ENCODE measurements at regions not wholly inside any gene's neighbourhood (a gene's known extent, or its start where the extent isn't known, plus 50 kb on each side); places are given as distances from the start of the nearest gene placed in this dataset.

DNA sequence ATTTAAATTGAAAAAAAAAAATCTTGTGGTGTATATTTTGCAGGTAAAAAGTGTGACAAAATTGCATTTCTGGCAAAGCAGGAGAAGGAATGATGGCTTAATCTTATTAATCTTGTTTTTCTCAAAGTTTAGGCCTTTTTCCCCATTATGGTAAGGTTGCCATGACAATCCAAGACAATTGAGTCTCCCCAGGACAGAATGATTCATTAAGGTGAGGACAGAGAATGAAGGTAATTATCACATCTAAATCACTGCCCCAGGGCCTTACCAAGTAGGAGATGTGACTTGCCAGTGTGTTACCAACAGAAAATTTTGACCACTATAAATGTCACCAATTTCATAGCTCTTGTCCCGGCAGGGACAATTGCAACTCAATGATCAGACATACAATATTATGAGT is 439.2 kb downstream of the DNAH5 start:
- no peak for ATAC-seq
- DNase-seq: no peak
- Mint-ChIP-seq H3K27me3 (ENCODE audit: low read depth) (no peaks in the 10 kb centered on the region), H3K36me3 (ENCODE audit: low read depth) (no peaks in the 10 kb centered on the region), H3K9me3 (ENCODE audit: insufficient read depth) (peaks cover 12% of the 10 kb centered on the region), H3K4me3 (no peak overlapping the region), H3K27ac (no peak overlapping the region), H3K4me1 (ENCODE audit: low read depth) (no peaks in the 10 kb centered on the region)
- CTCF ChIA-PET: no interaction called here
- POLR2A ChIA-PET: no interaction called here

DNA sequence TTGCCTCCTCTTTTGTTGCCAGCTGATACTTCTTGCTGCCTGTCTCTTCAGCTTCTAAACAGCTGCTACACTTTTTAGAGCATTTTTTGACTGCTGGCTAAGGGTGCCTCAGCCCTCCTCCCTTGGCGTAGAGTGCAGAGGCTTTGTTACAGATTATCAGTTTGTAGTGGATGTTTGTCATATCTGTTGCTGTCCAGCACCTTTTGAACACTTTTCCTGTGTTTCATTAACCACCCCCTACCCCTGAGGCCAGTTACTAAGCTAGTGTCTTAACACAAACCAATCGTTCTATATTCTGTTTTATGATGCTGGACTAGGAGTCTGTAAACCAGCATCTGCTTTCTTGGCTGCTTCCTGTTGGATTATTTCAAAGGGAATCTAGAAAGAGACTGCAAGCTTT is 441.5 kb downstream of the DNAH5 start:
- ATAC-seq: no peak
- no peaks in the 10 kb centered on the region for H3K27me3 Mint-ChIP-seq (ENCODE audit: low read depth)
- H3K27ac Mint-ChIP-seq: no peak overlapping the region
- H3K4me1 Mint-ChIP-seq (ENCODE audit: low read depth): no peaks in the 10 kb centered on the region
- H3K9me3 Mint-ChIP-seq (ENCODE audit: insufficient read depth): peaks cover 9% of the 10 kb centered on the region
- POLR2A ChIA-PET: no interaction called here
- DNase-seq: no peak
- H3K4me3 Mint-ChIP-seq: no peak overlapping the region
- CTCF ChIA-PET: no interaction called here
- no peaks in the 10 kb centered on the region for H3K36me3 Mint-ChIP-seq (ENCODE audit: low read depth)

GRCh38 chr5:13501176-13501575 is 443.3 kb downstream of the DNAH5 start:
- Mint-ChIP-seq H3K9me3 (ENCODE audit: insufficient read depth) (peaks cover 6% of the 10 kb centered on the region), H3K36me3 (ENCODE audit: low read depth) (no peaks in the 10 kb centered on the region), H3K4me3 (no peak overlapping the region), H3K27me3 (ENCODE audit: low read depth) (no peaks in the 10 kb centered on the region), H3K4me1 (ENCODE audit: low read depth) (no peaks in the 10 kb centered on the region), H3K27ac (no peak overlapping the region)
- POLR2A ChIA-PET: no interaction called here
- no peak for ATAC-seq
- CTCF ChIA-PET: no interaction called here
- no peak for DNase-seq

DNA sequence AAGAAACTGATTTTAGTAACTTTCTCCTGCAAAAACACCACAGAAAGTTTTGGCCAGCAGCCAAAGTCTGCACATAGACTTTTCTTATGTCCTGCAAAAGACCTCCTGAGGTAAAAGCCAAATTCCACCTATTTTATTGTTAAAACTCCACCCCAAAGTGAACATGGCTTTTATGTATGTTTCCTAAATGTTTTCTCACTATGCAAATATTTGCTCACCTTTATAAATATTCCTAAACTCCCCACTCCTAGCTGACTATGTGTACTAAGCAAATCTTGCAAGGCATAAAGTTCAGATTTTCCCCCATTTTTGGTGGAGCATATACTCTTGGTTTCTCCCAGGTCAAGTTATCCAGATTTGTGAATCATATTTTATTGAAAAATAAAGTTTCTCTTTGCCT is 446.2 kb downstream of the DNAH5 start:
- Mint-ChIP-seq H3K36me3 (ENCODE audit: low read depth) (no peaks in the 10 kb centered on the region), H3K4me1 (ENCODE audit: low read depth) (no peaks in the 10 kb centered on the region), H3K9me3 (ENCODE audit: insufficient read depth) (peaks cover 3% of the 10 kb centered on the region), H3K27me3 (ENCODE audit: low read depth) (no peaks in the 10 kb centered on the region), H3K4me3 (no peak overlapping the region), H3K27ac (no peak overlapping the region)
- ChIA-PET POLR2A (no interaction called here), CTCF (no interaction called here)
- no peak for ATAC-seq
- DNase-seq: no peak

DNA sequence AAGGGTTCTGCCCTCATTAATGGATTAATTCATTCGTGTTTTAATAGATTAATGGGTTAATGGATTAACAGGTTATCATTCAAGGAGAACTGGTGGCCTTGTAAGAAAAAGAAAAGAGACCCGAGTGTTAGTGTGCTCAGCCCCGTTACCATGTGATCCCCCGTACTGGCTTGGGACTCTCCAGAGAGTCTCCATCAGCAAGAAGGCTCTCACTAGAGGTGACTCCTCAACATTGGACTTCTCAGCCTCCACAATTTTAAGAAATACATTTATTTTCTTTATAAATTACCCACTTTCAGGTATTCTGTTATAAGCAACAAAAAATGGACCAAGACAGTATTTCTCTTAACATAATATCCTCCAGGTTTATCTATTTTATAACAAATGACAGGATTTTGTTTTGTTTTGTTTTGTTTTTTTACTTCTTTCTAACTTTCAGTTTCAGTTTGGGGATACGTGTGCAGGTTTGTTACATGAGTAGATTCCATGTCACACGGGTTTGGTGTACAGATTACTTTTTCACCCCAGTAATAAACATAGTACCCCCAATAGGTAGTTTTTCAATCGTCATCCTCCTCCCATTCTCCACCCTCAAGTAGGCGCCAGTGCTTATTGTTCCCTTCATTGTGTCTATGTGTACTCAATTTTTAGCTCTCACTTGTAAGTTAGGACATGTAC is 456.1 kb downstream of the DNAH5 start:
- H3K4me3 Mint-ChIP-seq: no peak overlapping the region
- no peaks in the 10 kb centered on the region for H3K4me1 Mint-ChIP-seq (ENCODE audit: low read depth)
- ChIA-PET CTCF (no interaction called here), POLR2A (no interaction called here)
- no peak for ATAC-seq
- no peaks in the 10 kb centered on the region for H3K36me3 Mint-ChIP-seq (ENCODE audit: low read depth)
- H3K9me3 Mint-ChIP-seq (ENCODE audit: insufficient read depth): peaks cover 7% of the 10 kb centered on the region
- H3K27ac Mint-ChIP-seq: no peak overlapping the region
- H3K27me3 Mint-ChIP-seq (ENCODE audit: low read depth): no peaks in the 10 kb centered on the region
- DNase-seq: no peak

GRCh38 chr5:13480834-13481233 is 463.7 kb downstream of the DNAH5 start:
- CTCF ChIA-PET: no interaction called here
- DNase-seq (no peak), ATAC-seq (no peak)
- POLR2A ChIA-PET: no interaction called here
- no peaks in the 10 kb centered on the region for H3K27me3 Mint-ChIP-seq (ENCODE audit: low read depth)
- H3K4me1 Mint-ChIP-seq (ENCODE audit: low read depth): no peaks in the 10 kb centered on the region
- no peak overlapping the region for H3K4me3 Mint-ChIP-seq
- H3K27ac Mint-ChIP-seq: no peak overlapping the region
- no peaks in the 10 kb centered on the region for H3K9me3 Mint-ChIP-seq (ENCODE audit: insufficient read depth)
- H3K36me3 Mint-ChIP-seq (ENCODE audit: low read depth): no peaks in the 10 kb centered on the region

DNA sequence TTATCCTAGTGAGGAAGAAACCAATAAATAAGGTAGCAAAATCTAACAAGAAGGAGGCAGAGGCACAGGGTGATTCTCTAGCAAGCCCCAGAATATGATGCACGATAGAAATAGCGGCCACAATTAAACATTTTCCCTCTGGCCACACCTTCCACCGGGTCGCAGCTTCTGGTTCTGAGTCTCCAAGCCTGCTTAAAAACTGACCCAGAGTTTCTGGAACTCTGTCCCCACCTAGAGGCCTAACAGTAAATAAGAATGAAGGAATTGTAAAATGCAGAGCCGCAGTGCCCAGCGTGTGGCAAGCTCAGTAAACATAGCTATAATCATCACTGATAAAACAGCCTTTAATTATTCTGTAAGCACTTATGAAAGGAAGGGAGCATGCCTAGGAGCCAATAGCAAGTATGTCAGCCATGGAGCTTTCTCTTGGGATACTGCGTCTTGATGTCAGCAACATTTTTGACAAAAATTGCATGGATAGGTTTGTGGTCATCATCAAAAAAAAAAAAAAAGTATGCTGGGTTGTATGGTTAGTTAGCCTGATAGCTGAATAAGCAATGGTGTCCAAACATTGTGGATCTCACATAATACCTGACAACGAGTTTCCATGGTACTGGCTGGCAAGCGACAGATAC is 465.5 kb downstream of the DNAH5 start:
- no peaks in the 10 kb centered on the region for H3K36me3 Mint-ChIP-seq (ENCODE audit: low read depth)
- no peak for ATAC-seq

DNA sequence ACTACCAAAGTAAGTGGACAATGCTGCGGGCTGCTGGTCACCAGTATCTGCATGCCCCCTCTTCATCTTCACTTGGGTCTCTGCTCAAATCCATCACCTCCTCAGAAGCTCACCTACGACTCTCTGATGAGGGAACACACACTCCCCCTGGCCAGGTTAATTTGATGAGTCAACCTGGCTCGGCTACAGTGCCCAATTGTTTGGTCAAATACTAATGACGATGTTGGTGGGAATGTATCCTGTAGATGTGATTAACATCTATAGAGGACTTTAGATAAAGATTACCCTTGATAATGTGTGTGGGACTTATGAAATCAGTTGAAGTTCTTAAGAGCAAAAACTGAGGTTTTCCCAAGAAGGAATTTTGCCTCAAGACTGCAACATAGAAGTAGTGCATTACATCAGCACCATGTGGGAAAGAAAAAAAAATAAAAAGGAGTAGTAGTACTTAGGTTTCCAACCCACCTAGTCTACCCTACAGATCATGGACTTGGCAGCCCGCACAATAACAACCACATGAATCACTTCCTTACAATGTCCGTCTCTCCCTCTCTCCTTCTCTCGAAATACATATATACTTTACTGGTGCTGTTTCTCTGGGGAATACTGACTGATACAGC is 467.3 kb downstream of the DNAH5 start:
- H3K27ac Mint-ChIP-seq: no peak overlapping the region
- H3K4me1 Mint-ChIP-seq (ENCODE audit: low read depth): no peaks in the 10 kb centered on the region
- no peak for DNase-seq
- no peak for ATAC-seq
- ChIA-PET POLR2A (no interaction called here), CTCF (no interaction called here)
- no peaks in the 10 kb centered on the region for H3K27me3 Mint-ChIP-seq (ENCODE audit: low read depth)
- H3K4me3 Mint-ChIP-seq: no peak overlapping the region
- no peaks in the 10 kb centered on the region for H3K36me3 Mint-ChIP-seq (ENCODE audit: low read depth)
- H3K9me3 Mint-ChIP-seq (ENCODE audit: insufficient read depth): no peaks in the 10 kb centered on the region

More for the DNA sequence above, 465.5 kb downstream of the DNAH5 start:
- POLR2A ChIA-PET: no interaction called here
- Mint-ChIP-seq H3K4me3 (no peak overlapping the region), H3K4me1 (ENCODE audit: low read depth) (no peaks in the 10 kb centered on the region), H3K9me3 (ENCODE audit: insufficient read depth) (no peaks in the 10 kb centered on the region), H3K27me3 (ENCODE audit: low read depth) (no peaks in the 10 kb centered on the region), H3K27ac (no peak overlapping the region)
- DNase-seq: no peak
- CTCF ChIA-PET: no interaction called here

- Mint-ChIP-seq H3K27ac (no peak overlapping the region), H3K9me3 (ENCODE audit: insufficient read depth) (no peaks in the 10 kb centered on the region), H3K4me1 (ENCODE audit: low read depth) (no peaks in the 10 kb centered on the region), H3K27me3 (ENCODE audit: low read depth) (no peaks in the 10 kb centered on the region), H3K36me3 (ENCODE audit: low read depth) (no peaks in the 10 kb centered on the region), H3K4me3 (no peak overlapping the region)
- CTCF ChIA-PET: no interaction called here
- DNase-seq: no peak
- no peak for ATAC-seq
- POLR2A ChIA-PET: no interaction called here
Measured at GRCh38 chr5:13472842-13473241, 471.6 kb downstream of the DNAH5 start.

- Mint-ChIP-seq H3K4me3 (no peak overlapping the region), H3K27ac (no peak overlapping the region), H3K4me1 (ENCODE audit: low read depth) (no peaks in the 10 kb centered on the region), H3K36me3 (ENCODE audit: low read depth) (no peaks in the 10 kb centered on the region), H3K9me3 (ENCODE audit: insufficient read depth) (no peaks in the 10 kb centered on the region), H3K27me3 (ENCODE audit: low read depth) (no peaks in the 10 kb centered on the region)
- ChIA-PET CTCF (no interaction called here), POLR2A (no interaction called here)
- ATAC-seq: no peak
- DNase-seq: no peak
Measured at GRCh38 chr5:13470975-13471374, 473.5 kb downstream of the DNAH5 start.

DNA sequence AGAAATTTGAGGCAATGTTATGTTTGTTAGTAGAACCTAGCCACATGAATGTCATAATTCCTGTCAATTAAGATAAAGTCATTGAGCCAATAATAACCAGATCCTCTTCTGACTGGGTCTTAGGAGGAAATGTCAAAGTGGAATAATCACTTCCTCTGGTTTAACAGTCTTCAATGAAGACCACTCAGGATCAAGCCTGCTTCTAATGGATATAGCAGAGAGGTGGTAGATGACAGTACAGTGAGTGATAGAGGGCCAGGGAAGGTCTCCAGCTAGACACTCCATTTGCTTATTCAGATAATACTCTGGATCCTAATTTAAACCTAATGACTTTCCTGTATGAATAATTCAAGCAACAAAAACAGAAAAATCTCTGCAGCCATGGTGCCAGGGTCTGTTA is 474.2 kb downstream of the DNAH5 start:
- DNase-seq (no peak), ATAC-seq (no peak)
- Mint-ChIP-seq H3K27me3 (ENCODE audit: low read depth) (no peaks in the 10 kb centered on the region), H3K4me1 (ENCODE audit: low read depth) (no peaks in the 10 kb centered on the region), H3K9me3 (ENCODE audit: insufficient read depth) (no peaks in the 10 kb centered on the region), H3K4me3 (no peak overlapping the region), H3K36me3 (ENCODE audit: low read depth) (no peaks in the 10 kb centered on the region), H3K27ac (no peak overlapping the region)
- POLR2A ChIA-PET: no interaction called here
- CTCF ChIA-PET: no interaction called here

- H3K27ac Mint-ChIP-seq: no peak overlapping the region
- CTCF ChIA-PET: no interaction called here
- H3K4me3 Mint-ChIP-seq: no peak overlapping the region
- DNase-seq (no peak), ATAC-seq (no peak)
- H3K9me3 Mint-ChIP-seq (ENCODE audit: insufficient read depth): peaks cover 5% of the 10 kb centered on the region
- no peaks in the 10 kb centered on the region for H3K4me1 Mint-ChIP-seq (ENCODE audit: low read depth)
- H3K36me3 Mint-ChIP-seq (ENCODE audit: low read depth): no peaks in the 10 kb centered on the region
- POLR2A ChIA-PET: no interaction called here
- no peaks in the 10 kb centered on the region for H3K27me3 Mint-ChIP-seq (ENCODE audit: low read depth)
Measured at GRCh38 chr5:13464532-13465193, 479.8 kb downstream of the DNAH5 start.
